ENCODE measurements at regions not wholly inside any gene's neighbourhood (a gene's known extent, or its start where the extent isn't known, plus 50 kb on each side); places are given as distances from the start of the nearest gene placed in this dataset.

DNA sequence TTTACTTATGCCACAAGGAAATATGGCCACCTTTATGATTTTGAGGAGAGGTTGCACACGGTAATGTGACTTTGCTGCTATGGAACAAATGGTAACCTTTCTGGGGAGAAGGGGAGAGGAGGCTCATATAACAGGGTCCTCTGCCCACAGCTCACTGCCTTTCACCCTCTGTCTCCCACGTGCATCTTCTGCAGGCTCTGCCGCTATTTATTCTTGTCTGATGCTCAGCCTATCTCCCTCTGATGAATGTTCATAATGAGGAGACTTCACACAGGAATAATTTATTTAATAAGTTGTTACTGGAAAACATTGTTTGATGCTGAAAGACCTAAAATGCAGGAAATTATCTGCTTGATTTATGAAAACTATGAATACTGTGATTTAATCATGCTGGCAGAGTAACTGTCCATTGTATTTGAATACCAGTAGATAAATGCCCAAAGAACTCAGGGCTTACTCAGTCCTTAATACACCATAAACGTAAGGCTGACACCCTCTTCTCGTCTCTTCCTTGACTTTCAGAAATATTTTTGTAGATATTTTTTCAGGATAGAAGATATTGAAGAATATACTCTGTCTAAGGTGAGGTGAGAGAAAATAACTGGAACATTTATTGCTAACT, 721.1 kb downstream of the QKI start:
- no peak for DNase-seq

GRCh38 chr6:164133095-164133494, 718.6 kb downstream of the QKI start:
- DNase-seq: no peak

- no peak for DNase-seq
Observed at GRCh38 chr6:164130585-164130984, 716.1 kb downstream of the QKI start.

DNA sequence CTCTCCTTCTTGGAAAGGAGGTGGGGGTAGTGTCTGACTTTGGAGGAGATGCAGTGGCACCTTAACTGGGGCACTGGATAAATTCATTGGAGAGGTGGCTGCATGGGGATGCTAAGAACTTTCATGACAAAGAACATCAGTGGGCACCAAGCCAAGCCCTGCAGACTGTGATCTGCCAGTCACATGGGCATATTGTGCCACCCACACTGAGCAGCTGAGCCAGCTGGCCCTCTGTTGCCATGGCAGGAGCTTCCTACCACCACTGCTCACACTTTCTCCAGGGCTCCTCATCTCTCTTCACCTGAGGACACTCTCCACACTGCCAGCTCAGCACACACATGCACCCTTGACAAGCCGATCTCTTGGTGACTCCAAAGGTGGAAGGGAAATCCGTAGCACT, 715.6 kb downstream of the QKI start:
- DNase-seq: no peak

- no peak for DNase-seq
Observed at GRCh38 chr6:164129218-164129617, 714.7 kb downstream of the QKI start.

- no peak for DNase-seq
Observed at GRCh38 chr6:164128101-164128500, 713.6 kb downstream of the QKI start.

DNA sequence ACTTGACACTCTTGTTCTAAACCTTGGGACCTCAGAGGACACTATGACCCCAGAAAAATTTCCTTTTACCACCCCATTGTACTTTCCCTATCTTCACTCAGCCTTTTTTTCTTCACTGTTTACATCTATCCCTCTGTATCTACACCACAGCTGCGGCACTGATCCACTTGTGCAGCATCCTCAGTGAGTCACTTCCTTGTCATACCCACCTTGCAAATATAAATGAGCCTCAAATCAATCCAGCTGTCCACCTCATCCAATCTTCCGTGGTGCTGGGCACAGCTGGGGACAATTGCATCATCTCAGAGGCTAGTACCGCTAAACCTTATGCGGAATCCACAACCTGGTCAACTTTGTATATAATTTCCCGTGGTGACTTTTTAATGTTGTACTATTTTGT, 710.5 kb downstream of the QKI start:
- DNase-seq: no peak

- DNase-seq: no peak
Observed at GRCh38 chr6:164124473-164124872, 710.0 kb downstream of the QKI start.

DNA sequence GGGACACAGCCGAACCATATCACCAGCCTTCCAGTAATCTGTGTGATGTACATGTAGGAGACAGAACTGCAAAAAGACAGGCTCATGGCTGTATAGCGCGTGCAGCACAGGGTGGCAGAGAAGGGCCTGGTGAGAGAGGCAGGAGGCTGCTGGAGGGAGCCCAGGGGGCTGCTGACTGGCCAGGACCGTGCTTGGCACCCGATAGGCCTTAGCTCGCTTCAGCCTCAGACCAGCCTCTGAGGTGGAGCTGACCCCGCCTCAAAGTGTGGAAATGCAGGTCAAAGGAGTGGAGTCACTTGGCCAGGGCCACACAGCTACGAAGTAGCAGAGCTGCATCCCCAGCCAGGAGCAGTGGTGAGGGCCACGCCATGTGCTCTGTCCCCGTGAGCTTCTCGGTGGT, 707.6 kb downstream of the QKI start:
- DNase-seq: no peak

DNA sequence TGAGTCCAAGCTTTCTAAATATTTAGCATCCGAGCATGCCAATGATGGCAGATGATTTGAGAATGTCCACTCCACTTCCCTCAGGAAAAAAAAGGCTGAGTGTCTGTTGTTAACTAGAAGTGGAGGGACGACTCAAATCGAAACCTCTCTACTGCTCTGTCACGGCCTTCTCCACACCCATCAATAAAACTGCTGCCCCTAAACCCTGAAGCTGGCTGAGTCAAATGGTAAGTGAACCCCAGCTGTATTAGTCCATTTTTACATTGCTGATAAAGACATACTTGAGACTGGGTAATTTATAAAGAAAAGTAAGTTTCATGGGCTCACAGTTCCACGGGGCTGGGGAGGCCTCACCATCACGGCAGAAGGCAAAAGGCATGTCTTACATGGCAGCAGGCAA, 707.0 kb downstream of the QKI start:
- DNase-seq: no peak

- DNase-seq: no peak
Observed at GRCh38 chr6:164114651-164115050, 700.1 kb downstream of the QKI start.

DNA sequence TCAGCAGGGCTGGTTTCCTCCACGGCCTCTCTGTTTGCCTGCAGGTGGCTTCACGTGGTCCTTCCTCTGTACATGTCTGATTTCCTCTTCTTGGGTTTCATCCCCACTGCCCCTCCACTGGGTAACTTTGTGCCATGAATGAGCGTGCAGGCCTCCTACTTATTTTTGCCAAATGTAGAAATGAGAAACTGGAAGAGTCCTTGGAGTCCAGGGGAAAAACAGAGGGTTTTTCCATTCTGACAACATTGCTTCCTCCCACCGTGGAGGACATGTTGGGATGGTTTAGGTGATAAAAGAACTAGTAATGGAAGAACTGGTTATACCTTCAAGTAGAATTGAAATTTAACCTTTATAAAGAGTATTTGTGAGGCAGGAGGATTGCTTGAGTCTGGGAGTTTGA, 699.5 kb downstream of the QKI start:
- DNase-seq: no peak

- no peak for DNase-seq
Observed at GRCh38 chr6:164113637-164114036, 699.1 kb downstream of the QKI start.

DNA sequence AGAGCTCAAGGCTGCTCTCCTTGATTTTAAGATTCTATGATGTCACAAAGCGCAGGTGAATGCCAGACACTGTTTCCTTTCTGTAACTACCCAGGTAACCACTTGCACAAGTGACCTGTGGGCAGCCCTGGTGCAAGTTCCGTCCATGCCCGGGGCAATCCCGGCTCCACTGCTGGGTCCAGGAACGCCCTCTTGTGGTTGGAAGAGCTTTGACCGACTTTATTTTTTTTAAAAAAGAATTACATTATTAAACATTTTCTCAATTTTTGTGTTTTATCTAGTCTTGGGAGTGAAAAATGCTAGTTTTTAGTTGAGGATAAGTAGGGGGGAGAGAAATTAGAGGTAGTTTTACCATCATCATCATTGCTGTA, 695.2 kb downstream of the QKI start:
- DNase-seq: no peak

DNA sequence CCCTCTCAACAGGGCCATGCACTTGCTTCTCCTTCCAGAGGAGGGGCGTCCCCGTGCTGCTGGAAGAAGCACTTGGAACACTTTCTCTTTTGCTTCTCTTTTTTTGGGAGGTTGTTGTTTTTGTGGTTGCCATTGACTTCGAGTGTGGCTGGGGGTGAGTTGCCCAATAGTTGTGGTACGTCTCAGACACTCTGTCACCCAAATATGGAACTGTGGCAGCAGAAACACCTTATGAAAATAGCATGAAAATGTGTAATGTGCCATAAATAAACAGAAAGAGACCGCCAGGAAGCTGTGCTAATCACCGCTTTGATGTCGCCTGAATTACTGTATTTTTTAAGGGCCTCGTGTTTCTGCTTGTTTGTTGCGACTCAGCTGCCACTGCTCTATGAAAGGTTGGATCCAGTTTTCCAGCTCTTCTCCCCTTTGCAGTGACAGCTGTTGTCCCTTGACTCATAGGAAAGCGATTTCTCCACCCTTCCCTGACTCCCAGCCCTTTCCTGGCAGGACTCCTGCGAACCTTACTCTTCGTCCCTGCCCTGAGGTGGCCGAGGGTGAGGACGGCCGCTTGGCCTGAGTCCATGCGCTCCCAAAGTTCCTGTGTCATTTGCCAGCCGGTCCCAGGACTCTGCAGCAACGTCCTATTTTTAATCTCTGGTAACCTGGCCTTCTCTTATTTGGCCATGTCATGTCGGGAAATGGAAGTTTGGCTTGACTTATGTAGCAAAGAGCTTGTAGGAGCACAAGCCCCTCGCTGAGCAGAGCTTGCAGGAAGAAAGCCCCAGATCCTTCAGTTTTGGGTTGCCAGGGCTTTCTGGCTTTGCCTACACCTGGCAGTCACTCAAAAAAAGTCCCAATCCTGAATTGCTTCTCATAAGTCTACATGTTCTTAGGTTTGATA, 694.6 kb downstream of the QKI start:
- peak; percentile 54 for DNase-seq

GRCh38 chr6:164108092-164108491, 693.6 kb downstream of the QKI start:
- no peak for DNase-seq

DNA sequence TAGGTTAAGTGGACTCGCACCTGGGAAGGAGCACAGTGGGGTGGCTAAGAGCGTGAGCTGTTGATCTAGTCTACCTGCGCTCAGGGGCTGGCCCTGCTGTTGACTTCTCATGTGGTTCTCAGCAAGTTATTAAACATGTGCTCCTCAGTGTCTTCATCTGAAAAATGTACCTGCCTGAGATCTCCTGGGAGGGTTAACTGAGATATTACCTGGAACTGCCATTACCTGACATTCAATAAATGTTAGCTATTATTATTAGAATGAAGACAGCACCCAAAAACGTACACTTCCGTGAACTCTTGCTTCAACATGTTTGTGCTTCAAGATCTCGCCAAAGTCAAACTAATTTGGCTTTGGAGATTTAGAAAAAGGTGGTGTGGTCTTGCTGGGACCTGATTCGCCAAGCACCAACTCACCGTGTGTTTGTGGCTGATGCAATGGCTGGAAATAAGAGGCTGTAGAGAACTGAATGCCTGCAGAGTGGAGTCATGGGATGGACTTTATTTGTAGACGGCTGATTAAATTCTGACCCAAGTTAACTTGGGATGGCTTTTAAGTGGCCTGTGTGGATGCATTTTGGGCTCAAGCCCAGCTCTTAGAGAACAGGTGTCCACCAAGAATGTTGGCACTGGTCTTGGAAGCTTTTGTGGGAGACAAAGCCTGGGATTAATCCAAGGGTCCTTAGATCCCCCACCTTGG, 692.9 kb downstream of the QKI start:
- no peak for DNase-seq

GRCh38 chr6:164106345-164106769, 691.8 kb downstream of the QKI start:
- no peak for DNase-seq

- DNase-seq: no peak
Observed at GRCh38 chr6:164105705-164106104, 691.2 kb downstream of the QKI start.

DNA sequence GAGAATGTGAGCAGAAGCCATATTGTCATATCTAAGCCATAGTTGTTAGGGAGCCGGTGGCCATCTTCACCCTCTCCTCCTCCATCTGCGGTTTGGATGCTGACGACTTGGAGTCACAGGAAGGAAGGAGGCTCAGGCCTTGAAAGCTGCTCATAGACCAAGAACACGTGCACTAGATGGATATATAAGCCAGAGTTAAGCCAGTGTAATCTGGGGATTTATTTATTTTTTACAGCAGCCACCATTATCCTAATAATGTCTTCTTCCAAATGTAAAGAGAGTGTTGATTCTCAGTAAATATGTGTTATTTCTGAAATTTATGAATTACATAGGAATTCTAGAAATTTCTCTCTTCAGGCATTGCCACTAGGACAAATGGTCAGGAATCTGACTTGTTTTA, 689.9 kb downstream of the QKI start:
- DNase-seq: no peak

- no peak for DNase-seq
Observed at GRCh38 chr6:164102693-164103092, 688.2 kb downstream of the QKI start.

DNA sequence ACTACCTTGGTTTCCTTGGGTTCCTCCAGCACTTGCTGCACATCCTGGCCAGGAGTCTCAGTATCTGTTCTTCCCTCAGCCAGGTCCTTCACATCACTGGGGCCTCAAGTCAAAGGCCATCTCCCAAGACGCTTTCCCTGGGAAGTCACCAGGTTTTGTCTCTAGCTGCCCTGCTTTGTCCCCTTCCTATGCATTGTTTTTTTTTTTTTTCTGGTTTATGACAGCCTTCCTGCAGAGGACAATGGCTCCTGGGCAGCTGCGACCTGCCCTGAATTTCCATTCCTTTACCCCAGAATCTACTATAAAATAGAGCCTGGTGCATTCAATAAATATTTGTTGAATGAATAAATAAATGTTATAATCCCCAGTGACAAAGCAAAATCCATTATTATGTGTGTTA, 687.3 kb downstream of the QKI start:
- DNase-seq: no peak

- DNase-seq: no peak
Observed at GRCh38 chr6:164099269-164099865, 684.8 kb downstream of the QKI start.

GRCh38 chr6:164098857-164099267, 684.3 kb downstream of the QKI start:
- no peak for DNase-seq
